HK-2 (cell line): ENCODE measurements at regions not wholly inside any gene's neighbourhood (a gene's known extent, or its start where the extent isn't known, plus 50 kb on each side); places are given as distances from the start of the nearest gene placed in this dataset.

Experiments used
- DNase-seq: peaks from one replicate; pipeline ENCODE4 v3.0.0-alpha.2; 2018; ENCODE audit not compliant: unreplicated experiment

- no peak for DNase-seq
These were observed 486.9 kb downstream of the SOX5 start for GRCh38 chr12:23462546-23462945.

DNA sequence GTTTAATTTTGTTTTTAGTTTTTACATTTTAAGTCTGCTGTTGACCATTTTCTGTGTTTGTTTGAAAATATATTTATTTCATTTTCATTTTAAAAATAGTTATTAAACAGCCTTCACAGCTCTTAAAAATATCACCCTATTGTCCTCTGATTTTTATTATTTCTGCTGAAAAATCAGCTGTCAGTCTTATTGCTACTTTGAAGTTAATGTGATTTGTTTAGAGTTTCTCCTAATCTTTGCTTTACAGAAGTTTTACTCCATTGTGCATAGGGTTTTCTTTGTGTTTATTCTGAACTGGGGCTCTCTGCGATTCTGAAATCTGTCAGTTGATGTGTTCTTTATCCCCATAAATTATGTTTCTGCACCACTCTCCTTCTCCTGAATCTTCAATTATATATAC is 486.3 kb downstream of the SOX5 start:
- DNase-seq: no peak

DNA sequence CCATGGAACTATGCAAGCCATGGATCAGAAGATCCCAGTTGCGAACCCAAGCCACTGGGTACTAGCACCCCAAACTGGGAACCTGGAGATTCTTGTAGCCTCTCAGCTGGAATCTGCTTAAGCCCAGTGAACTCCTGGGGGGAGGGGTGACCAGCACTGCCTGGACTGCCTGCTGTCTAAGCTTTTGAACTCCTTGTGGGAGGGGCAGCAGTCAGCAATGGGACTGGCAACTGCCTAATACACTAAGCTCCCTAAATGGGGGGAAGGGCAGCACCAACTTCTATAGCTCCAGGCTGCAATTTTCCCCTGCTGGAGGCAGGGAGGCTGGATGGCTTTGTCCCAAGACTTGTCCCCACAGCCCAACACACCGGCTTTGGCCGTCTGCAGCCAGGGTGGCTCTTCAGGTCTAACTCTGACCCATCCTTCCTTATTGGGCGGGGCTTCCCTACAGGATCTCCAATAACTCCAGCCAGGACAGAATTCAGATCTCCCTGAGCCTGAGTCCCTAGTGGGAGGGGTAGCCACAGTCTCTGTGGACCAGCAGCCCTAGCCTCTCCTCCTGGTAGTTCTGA is 485.1 kb downstream of the SOX5 start:
- DNase-seq: no peak

- no peak for DNase-seq
These were observed 477.0 kb downstream of the SOX5 start for GRCh38 chr12:23472329-23472971.

DNA sequence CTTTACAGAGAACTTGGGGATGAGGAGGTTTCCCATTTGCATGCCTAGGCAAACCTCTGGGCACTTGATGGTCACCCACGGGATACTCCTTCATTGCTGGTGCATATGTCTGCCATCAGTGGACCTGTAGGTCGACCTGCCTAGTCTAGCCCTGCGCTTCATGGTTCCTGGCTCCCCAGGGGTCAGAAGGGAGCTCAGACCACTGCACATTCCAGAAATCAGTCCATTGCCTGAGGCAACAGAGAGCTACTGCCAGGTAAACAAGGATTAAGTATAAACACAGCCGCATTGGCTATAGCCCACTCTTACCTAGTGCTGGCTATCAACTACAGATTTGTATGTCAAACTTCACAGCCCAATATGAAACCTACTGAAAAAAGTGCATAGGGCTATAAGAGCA is 476.4 kb downstream of the SOX5 start:
- DNase-seq: no peak

DNA sequence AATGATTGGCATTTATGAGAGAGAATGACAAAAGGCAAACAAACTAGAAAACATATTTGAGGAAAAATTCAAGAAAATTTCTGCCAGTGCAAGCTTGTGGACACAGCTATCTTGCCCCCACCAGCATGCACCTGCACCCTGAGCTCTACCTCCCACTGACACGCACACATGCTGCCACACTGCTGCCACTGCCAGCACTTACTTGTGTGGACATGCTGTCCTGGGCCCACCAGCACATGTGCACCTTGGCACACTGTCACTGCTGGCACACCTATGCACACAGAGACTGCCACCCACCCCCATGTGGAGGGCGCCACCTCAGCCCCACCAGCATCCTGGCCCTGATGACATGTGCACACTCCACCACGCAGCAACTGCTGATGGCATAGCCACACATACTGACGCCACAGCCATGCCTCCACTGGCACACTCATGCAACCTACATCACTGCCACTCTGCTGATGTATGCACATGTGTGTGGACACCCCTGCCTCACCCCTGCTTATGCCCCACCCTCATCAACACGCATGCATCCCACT is 475.0 kb downstream of the SOX5 start:
- no peak for DNase-seq
